ENCODE measurements at regions not wholly inside any gene's neighbourhood (a gene's known extent, or its start where the extent isn't known, plus 50 kb on each side); places are given as distances from the start of the nearest gene placed in this dataset.
"Not testable (repeated sequence)": the region's sequence is repeated elsewhere in the genome, so short reads cannot be mapped to it uniquely, and the experiment has no call there.

DNA sequence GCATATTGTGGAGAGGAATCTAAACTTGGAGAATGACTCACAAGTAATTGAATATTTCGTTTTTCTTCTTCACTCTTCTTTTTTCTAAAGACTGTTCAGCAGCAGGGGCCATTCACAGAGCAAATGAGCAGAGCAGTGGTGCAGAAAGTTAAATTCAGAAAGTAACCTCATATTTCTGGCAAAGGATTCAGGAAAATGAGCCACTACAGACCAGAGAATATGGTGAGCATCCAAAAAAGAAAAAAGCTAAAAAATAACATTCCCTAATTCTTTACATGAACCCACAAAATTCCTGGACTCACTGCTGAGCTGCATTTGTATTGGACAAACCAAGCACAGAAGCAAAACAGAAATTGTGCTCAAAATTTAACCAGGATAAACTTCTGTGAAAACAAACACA is 1486.8 kb upstream of the C9orf72 start:
- no peak for DNase-seq

DNA sequence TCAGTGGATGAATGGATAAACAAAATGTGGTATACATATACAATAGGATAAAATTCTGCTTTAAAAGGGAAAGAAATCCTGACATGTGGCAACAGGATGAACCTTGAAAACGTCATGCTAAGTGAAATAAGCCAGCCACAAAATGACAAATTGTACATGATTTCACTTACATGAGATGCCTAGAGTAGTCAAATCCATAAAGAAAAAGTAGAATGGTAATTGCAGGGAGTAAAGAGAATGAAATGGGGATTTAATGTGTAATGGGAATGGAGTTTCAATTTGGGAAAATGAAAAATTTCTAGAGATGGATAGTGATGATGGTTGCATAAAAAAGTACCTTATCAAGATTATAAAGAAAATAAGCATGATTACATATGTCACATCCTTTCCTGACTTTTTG is 1489.2 kb upstream of the C9orf72 start:
- DNase-seq, result no peak

DNA sequence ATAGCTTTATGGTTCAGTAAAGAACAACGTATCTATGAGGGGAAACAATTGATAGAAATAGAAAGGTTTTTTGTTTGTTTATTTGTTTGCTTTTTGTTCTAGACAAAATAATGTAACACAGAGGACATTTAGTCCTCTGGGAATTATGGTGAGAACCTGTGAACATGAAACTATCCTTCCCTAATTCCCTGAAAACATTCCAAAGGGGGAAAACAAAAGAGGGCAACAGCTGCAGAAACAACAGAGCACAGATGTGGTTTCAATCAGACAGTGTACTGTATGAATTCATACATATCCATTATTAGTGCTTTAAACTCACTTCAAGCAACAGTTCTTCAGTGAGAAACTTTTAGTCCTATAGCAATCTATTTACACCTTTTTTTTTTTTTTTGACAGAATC is 1489.8 kb upstream of the C9orf72 start:
- no peak for DNase-seq

DNA sequence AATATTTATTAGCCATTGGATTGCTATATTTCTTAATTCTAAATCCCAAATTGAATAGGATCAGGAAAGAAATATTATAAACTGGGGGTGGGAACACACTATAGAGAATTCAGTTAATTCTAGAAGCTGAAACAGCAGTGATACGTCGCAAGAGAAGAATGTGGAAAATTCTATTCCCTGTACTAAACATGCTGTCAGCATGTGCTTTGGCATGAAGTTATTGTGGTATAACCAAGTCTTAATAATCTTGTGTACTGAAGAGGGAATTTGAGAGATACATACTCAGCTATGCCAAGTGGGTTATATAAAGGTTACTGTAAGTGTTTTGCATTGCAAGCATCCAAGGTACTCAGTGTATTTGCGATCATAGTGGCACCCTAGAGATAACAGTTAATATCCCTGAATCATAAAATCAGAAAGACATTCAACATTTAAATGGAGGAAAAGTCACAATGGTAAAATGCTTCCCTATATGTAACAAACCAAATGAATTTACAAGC is 1492.9 kb upstream of the C9orf72 start:
- DNase-seq, result no peak

- DNase-seq, result no peak
Observed at GRCh38 chr9:29068461-29068860, 1495.2 kb upstream of the C9orf72 start.

DNA sequence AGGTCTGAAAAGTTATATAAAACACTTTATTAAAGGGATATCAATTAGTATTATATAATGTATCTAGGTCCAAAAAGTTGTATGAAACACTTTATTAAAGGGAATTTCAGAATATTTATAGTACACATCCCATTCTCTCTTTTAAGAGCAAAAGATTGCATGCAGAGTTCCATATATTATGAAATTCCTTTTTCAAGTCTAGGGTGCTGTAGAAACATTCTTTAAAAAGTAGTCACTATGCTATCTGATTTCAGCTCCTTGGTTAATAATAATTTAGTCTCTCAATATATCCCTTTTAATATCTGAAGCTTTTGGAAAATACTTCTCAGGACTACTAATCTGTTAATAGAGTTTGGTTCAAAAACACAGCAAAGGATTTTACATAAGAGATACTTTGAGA is 1496.1 kb upstream of the C9orf72 start:
- DNase-seq, result no peak

DNA sequence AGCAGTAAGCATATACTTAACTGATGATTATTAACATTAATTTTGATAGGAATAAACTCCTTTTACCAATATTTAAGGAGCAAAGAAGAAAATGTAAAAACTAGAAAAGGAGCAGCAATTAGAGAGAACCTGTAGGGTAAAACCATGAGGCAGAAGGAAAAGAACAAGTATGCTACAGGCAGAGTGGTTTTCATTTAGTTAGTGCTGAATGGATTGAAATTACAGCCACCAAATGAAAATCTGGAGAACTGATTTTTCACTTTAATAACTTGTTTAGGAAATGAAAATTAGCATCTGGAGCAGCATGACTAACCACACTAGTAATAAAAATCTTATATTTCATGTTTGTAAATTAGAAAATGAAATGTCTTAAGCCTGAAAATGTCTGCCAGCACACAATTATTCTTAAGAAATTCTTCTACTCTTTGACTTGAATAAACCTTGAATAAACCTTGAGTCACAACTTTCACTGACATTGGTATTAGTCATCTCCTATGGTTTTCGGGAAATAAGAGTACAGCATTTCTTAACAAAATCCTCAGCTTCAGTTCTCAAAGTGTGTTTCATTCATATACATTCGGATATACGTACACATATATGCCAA is 1504.9 kb upstream of the C9orf72 start:
- no peak for DNase-seq

DNA sequence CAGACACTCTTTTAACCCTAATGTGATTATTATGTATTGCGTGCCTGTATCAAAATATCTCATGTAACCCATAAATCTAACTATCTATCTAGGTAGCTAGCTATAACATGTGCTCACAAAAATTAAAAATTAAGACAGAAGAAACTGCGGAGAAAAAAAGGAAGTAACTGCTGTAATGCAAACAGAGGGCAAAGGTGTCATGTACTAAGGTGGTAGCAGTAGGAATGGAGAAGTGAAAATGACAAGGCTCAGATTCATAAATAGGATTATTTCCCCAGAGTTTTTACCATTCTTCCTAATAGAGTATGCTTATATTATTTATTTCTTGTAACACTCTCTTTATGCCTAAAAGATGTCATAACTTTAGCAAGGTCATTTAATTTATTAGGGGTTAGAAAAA is 1527.5 kb upstream of the C9orf72 start:
- DNase-seq, result no peak

DNA sequence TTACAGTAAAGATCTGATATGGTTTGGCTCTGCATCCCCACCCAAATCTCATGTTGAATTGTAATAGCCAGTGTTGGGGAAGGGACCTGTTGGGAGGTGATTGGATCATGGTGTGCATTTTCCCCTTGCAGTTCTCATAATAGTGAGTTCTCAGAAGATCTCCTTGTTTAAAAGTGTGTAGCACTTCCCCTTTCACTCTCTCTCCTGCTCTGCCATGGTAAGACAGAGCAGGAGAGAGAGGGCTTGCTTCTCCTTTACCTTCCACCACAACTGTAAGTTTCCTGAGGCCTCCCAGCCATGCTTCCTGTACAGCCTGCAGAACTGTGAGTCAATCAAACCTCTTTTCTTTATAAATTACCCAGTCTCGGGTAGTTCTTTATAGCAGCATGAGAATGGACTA is 1530.9 kb upstream of the C9orf72 start:
- not testable (repeated sequence) for DNase-seq

- DNase-seq, result no peak
Observed at GRCh38 chr9:29118555-29118954, 1545.3 kb upstream of the C9orf72 start.

DNA sequence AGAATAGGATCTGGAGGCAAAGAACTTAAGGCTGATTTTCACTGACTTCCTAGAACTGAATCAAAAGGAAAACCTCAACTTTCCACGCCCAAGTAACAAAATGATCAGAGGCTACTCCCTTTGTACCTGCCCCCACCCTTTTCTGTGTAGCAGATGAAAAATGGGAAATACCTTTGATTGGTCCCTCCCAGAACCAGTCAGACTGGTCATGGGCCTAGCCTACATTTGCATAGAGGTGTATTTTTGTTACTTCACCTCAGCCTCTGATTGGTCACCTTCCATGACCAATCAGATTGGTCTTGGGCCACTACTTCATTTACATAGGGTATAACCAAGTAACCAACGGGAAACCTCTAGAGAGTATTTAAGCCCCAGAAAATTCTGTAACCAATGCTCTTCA is 1553.5 kb upstream of the C9orf72 start:
- DNase-seq, result no peak

GRCh38 chr9:29129763-29130162 is 1556.5 kb upstream of the C9orf72 start:
- no peak for DNase-seq

GRCh38 chr9:29144476-29144875 is 1571.2 kb upstream of the C9orf72 start:
- no peak for DNase-seq

GRCh38 chr9:29150606-29151005 is 1577.3 kb upstream of the C9orf72 start:
- DNase-seq, result no peak

DNA sequence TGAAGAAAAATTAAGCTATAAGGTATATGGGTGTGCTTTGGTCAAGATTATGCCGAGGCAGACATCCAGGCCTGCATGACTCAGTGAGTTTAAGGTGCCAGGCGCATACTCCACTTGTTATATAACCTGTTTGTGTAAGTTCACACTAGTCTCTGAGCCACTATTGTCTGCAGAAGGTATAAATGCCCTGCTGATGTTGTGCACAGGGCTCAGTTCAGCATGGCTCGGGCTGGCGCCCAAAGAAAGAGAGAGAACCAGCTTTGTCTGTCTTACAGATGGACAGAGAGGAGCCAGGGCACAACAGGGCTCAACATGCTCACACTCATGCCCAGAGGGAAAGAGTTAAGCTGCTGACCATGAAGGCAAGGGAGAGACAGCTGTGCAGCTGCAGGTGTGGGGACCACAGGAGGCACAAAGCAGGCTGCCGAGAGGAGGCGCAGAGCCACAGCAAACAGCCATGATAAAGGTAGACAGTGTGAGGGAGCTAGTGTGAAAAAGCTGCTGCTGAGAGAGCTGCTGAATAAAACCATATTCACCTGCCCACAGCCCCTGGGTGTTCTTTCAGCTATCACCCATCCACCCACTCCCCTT is 1587.6 kb upstream of the C9orf72 start:
- DNase-seq, result no peak

- DNase-seq, result no peak
Observed at GRCh38 chr9:29174136-29174535, 1600.9 kb upstream of the C9orf72 start.

- DNase-seq, result no peak
Observed at GRCh38 chr9:29176231-29176630, 1603.0 kb upstream of the C9orf72 start.

- no peak for DNase-seq
Observed at GRCh38 chr9:29176786-29177185, 1603.5 kb upstream of the C9orf72 start.

GRCh38 chr9:29183971-29184370 is 1610.7 kb upstream of the C9orf72 start:
- no peak for DNase-seq

GRCh38 chr9:29188771-29189170 is 1615.5 kb upstream of the C9orf72 start:
- not testable (repeated sequence) for DNase-seq

- DNase-seq, result not testable (repeated sequence)
Observed at GRCh38 chr9:29189221-29189620, 1615.9 kb upstream of the C9orf72 start.

- no peak for DNase-seq
Observed at GRCh38 chr9:29198861-29199260, 1625.6 kb upstream of the C9orf72 start.

DNA sequence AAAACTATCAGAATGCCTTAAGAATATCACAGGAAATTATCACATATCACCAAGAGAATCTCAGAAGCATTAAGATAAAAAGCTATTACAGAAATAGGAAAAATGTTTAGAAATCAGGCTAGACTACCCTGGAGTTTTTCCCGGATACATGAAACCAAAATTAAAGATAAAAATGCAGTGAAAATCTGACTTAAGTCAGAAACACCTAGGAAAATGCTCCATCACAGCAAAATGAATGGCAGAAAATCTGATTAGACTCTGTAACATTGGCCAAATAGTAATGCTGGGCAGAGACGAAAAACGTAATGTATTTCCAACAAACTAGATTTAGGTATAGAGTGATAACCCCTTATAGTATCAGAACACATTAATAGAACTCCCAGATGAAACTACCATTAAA is 1626.7 kb upstream of the C9orf72 start:
- no peak for DNase-seq

DNA sequence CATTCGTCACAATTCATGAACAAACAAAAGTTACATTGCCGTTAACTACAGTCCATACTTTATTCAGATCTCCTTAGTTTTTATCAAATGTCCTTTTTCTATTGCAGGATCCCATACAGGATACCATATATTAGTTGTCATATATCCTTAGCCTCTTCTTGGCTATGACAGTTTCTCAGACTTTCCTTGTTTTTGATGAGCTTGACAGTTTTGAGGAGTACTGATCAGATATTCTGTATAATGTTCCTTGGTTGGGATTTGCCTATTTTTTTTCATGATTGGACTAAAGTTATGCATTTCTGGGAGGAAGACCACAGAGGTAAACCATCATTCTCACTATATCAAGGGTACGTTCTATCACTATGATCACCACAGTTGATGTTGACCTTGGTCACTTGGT is 1627.4 kb upstream of the C9orf72 start:
- no peak for DNase-seq

All from NCI-H526 (cell line).